ENCODE measurements at regions not wholly inside any gene's neighbourhood (a gene's known extent, or its start where the extent isn't known, plus 50 kb on each side); places are given as distances from the start of the nearest gene placed in this dataset.

DNA sequence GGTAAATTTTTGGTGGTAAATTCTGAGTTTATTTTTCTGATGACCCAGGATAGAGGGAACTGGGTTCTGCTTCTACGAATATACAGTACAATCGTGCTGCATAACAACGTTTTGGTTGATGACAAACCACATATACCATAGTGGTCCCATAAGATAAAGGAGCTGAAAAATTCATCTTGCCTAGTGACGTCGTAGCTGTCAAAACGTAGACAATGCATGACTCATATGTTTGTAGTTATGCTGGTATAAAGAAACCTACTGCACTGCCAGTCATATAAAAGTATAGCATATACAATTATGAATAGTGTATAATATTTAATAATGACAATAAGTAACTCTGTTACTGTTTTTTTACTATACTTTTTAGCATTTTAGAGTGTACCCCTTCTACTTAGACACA is 244.0 kb downstream of the GAS1 start:
- no peak overlapping the region for H2AFZ ChIP-seq (ENCODE audit: low read length)
- H3K4me3 ChIP-seq (ENCODE audit: low read depth, low read length, poor library complexity, severe bottlenecking), result no peak overlapping the region
- H3K4me2 ChIP-seq (ENCODE audit: low read length), result no peak overlapping the region
- H3F3A ChIP-seq (ENCODE audit: insufficient read depth, low read length), result no peaks in the 10 kb centered on the region
- no peaks in the 10 kb centered on the region for H3K9me2 ChIP-seq (ENCODE audit: low read depth, low read length)
- no peaks in the 10 kb centered on the region for H3K9me3 ChIP-seq (ENCODE audit: low read length)
- no peaks in the 10 kb centered on the region for H3K4me1 ChIP-seq (ENCODE audit: insufficient read depth, low read length, severe bottlenecking)
- H3K36me3 ChIP-seq (ENCODE audit: insufficient read depth, low read length), result no peaks in the 10 kb centered on the region
- no peak for TF ChIP-seq EZH2 (IDR thresholded peaks at IDR 0.05; ENCODE audit: borderline replicate concordance, low read length)
- TF ChIP-seq, protein P1, sequence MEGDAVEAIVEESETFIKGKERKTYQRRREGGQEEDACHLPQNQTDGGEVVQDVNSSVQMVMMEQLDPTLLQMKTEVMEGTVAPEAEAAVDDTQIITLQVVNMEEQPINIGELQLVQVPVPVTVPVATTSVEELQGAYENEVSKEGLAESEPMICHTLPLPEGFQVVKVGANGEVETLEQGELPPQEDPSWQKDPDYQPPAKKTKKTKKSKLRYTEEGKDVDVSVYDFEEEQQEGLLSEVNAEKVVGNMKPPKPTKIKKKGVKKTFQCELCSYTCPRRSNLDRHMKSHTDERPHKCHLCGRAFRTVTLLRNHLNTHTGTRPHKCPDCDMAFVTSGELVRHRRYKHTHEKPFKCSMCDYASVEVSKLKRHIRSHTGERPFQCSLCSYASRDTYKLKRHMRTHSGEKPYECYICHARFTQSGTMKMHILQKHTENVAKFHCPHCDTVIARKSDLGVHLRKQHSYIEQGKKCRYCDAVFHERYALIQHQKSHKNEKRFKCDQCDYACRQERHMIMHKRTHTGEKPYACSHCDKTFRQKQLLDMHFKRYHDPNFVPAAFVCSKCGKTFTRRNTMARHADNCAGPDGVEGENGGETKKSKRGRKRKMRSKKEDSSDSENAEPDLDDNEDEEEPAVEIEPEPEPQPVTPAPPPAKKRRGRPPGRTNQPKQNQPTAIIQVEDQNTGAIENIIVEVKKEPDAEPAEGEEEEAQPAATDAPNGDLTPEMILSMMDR (IDR thresholded peaks at IDR 0.05; ENCODE audit: low read length), result no peak
- no peaks in the 10 kb centered on the region for H3K27me3 ChIP-seq (ENCODE audit: insufficient read depth, low read length)
- H3K9ac ChIP-seq (ENCODE audit: low read length), result no peak overlapping the region
- no peaks in the 10 kb centered on the region for H3K79me2 ChIP-seq (ENCODE audit: insufficient read depth, low read length)
- H4K20me1 ChIP-seq (ENCODE audit: insufficient read depth, low read length), result no peaks in the 10 kb centered on the region
- H3K27ac ChIP-seq (ENCODE audit: low read depth, low read length, poor library complexity, severe bottlenecking), result no peak overlapping the region

DNA sequence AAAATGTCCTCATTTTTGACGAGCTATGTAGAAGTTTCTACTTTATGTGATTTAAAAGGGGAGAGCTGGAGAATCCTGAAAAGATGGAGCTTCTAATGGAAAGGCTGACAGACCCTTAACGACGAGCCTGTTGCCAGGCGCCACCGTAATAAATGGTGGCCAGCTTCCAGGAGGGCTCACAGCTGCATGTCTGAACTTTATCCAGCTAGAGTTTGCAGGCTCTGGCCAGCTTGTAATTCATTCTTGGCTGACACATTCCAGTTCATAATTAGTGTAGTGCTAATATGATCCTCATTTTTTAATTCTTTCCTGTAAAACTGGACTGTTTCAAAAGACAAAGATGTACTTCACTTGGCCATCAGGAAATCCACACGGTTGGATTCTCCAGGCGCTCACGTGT is 246.7 kb downstream of the GAS1 start:
- no peaks in the 10 kb centered on the region for H3K9me3 ChIP-seq (ENCODE audit: low read length)
- H2AFZ ChIP-seq (ENCODE audit: low read length), result no peak overlapping the region
- H3K4me1 ChIP-seq (ENCODE audit: insufficient read depth, low read length, severe bottlenecking), result no peaks in the 10 kb centered on the region
- H3K4me2 ChIP-seq (ENCODE audit: low read length), result no peak overlapping the region
- no peaks in the 10 kb centered on the region for H3F3A ChIP-seq (ENCODE audit: insufficient read depth, low read length)
- no peaks in the 10 kb centered on the region for H3K79me2 ChIP-seq (ENCODE audit: insufficient read depth, low read length)
- H3K36me3 ChIP-seq (ENCODE audit: insufficient read depth, low read length), result no peaks in the 10 kb centered on the region
- no peaks in the 10 kb centered on the region for H4K20me1 ChIP-seq (ENCODE audit: insufficient read depth, low read length)
- TF ChIP-seq, protein P1 (IDR thresholded peaks at IDR 0.05; ENCODE audit: low read length), result no peak
- TF ChIP-seq EZH2 (IDR thresholded peaks at IDR 0.05; ENCODE audit: borderline replicate concordance, low read length), result no peak
- no peaks in the 10 kb centered on the region for H3K27me3 ChIP-seq (ENCODE audit: insufficient read depth, low read length)
- no peak overlapping the region for H3K4me3 ChIP-seq (ENCODE audit: low read depth, low read length, poor library complexity, severe bottlenecking)
- no peaks in the 10 kb centered on the region for H3K9me2 ChIP-seq (ENCODE audit: low read depth, low read length)
- no peak overlapping the region for H3K27ac ChIP-seq (ENCODE audit: low read depth, low read length, poor library complexity, severe bottlenecking)
- no peak overlapping the region for H3K9ac ChIP-seq (ENCODE audit: low read length)

DNA sequence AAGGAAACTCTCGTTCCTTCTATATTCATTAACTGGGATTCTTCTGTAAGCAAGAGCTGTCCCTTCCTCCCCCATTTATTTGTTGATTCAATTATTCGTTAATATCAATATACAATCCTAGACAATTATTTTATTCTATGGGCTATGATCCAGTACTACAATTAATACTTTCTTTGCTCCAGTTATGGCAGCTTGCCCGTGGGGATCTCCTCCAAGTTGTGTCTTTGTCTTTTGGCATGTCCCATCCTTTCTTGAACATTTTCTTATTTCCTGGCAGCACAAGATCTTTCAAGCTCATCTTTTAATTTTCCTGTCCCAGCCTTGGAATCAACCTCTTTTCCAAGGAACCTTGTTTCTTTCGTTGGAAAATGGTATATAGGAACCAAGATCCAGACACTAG is 249.3 kb downstream of the GAS1 start:
- H3K4me2 ChIP-seq (ENCODE audit: low read length), result no peak overlapping the region
- no peaks in the 10 kb centered on the region for H4K20me1 ChIP-seq (ENCODE audit: insufficient read depth, low read length)
- TF ChIP-seq, protein P1 (IDR thresholded peaks at IDR 0.05; ENCODE audit: low read length), result no peak
- no peak for TF ChIP-seq EZH2 (IDR thresholded peaks at IDR 0.05; ENCODE audit: borderline replicate concordance, low read length)
- no peaks in the 10 kb centered on the region for H3K9me3 ChIP-seq (ENCODE audit: low read length)
- no peaks in the 10 kb centered on the region for H3K36me3 ChIP-seq (ENCODE audit: insufficient read depth, low read length)
- H3K27me3 ChIP-seq (ENCODE audit: insufficient read depth, low read length), result no peaks in the 10 kb centered on the region
- no peaks in the 10 kb centered on the region for H3K9me2 ChIP-seq (ENCODE audit: low read depth, low read length)
- no peak overlapping the region for H2AFZ ChIP-seq (ENCODE audit: low read length)
- no peaks in the 10 kb centered on the region for H3F3A ChIP-seq (ENCODE audit: insufficient read depth, low read length)
- no peak overlapping the region for H3K4me3 ChIP-seq (ENCODE audit: low read depth, low read length, poor library complexity, severe bottlenecking)
- H3K9ac ChIP-seq (ENCODE audit: low read length), result no peak overlapping the region
- no peak overlapping the region for H3K27ac ChIP-seq (ENCODE audit: low read depth, low read length, poor library complexity, severe bottlenecking)
- no peaks in the 10 kb centered on the region for H3K4me1 ChIP-seq (ENCODE audit: insufficient read depth, low read length, severe bottlenecking)
- no peaks in the 10 kb centered on the region for H3K79me2 ChIP-seq (ENCODE audit: insufficient read depth, low read length)

All from OCI-LY1 (cell line).